B cell (primary cell): ENCODE measurements at regions not wholly inside any gene's neighbourhood (a gene's known extent, or its start where the extent isn't known, plus 50 kb on each side); places are given as distances from the start of the nearest gene placed in this dataset.

Experiments used
- ATAC-seq: fragments of 200-7000 bp; cut with Tn5 transposase; one replicate; pipeline ENCODE4 v1.10.0; 2021; ENCODE audit warnings: low read depth, mild to moderate bottlenecking, moderate number of reproducible peaks, moderate library complexity
- CTCF ChIA-PET: fragments of 350-600 bp; sonication (Branson Sonifier 250); formaldehyde crosslinking; loops from one replicate; lab custom pipeline; 2021; ENCODE audit warnings: antibody characterized with exemption, inconsistent platforms; lab: Charles Lee
- POLR2A ChIA-PET: fragments of 350-600 bp; sonication (Branson Sonifier 250); formaldehyde crosslinking; loops from one replicate; lab custom pipeline; 2021; ENCODE audit warnings: antibody characterized with exemption; lab: Charles Lee
- DNase-seq: peaks from one replicate; pipeline ENCODE4 v3.0.0; 2013
- H2AFZ ChIP-seq: 2 replicates; pipeline ENCODE4 v1.6.1; 2012; ENCODE audit warnings: mild to moderate bottlenecking, low read depth, low read length; ENCODE audit not compliant: insufficient read depth, poor library complexity, severe bottlenecking
- H3K27ac ChIP-seq, 2 donors: 1 replicate in 1 of 2; 2 replicates in 1 of 2; pipeline ENCODE4 v1.5.1; 2012 to 2013; ENCODE audit warnings: low read length in 2 of 2, mild to moderate bottlenecking in 2 of 2, moderate library complexity in 1 of 2
- H3K27me3 ChIP-seq, 4 experiments: fragments of 200-600 bp in 1 of 4; sonication (generic) in 1 of 4; replicated peaks in 1 of 4; 1 replicate in 2 of 4; 2 replicates in 2 of 4; pipeline versions ENCODE4 v1.6.1 to v1.7.0; 2013 to 2016; ENCODE audit warnings: low read length in 3 of 4, mild to moderate bottlenecking in 2 of 4, mixed read lengths in 1 of 4, moderate library complexity in 1 of 4; ENCODE audit not compliant: insufficient read depth in 4 of 4, control insufficient read depth in 3 of 4; ENCODE audit errors: control extremely low read depth in 1 of 4
- H3K36me3 ChIP-seq, 2 experiments: replicated peaks in 1 of 2; 1 replicate in 1 of 2; 2 replicates in 1 of 2; pipeline versions ENCODE4 v1.6.1 to v1.7.1; 2013; ENCODE audit warnings: low read length in 1 of 2; ENCODE audit not compliant: insufficient read depth in 2 of 2, control insufficient read depth in 1 of 2; ENCODE audit errors: control extremely low read depth in 1 of 2, extremely low read depth in 1 of 2
- H3K4me1 ChIP-seq, 2 donors: fragments of 200-600 bp in 1 of 2; sonication (generic) in 1 of 2; 1 replicate in 1 of 2; 2 replicates in 1 of 2; pipeline versions ENCODE4 v1.5.1 to v1.6.1; 2013 to 2017; ENCODE audit warnings: low read length in 2 of 2; ENCODE audit not compliant: control insufficient read depth in 2 of 2, insufficient read depth in 2 of 2
- H3K4me2 ChIP-seq: replicated peaks from 2 replicates; pipeline ENCODE3; 2012; ENCODE audit warnings: mild to moderate bottlenecking, low read depth, low read length; ENCODE audit not compliant: poor library complexity, severe bottlenecking
- H3K4me3 ChIP-seq, 5 experiments: fragments of 200-600 bp in 1 of 5; sonication (generic) in 1 of 5; 1 replicate in 3 of 5; 2 replicates in 2 of 5; pipeline versions ENCODE4 v1.5.1 to v1.7.0; 2011 to 2016; ENCODE audit warnings: low read length in 4 of 5, mild to moderate bottlenecking in 4 of 5, low read depth in 2 of 5, control low read depth in 1 of 5, moderate library complexity in 1 of 5; ENCODE audit not compliant: insufficient read depth in 1 of 5; ENCODE audit errors: control extremely low read depth in 1 of 5, extremely low read depth in 1 of 5
- H3K79me2 ChIP-seq: fragments of 200-600 bp; sonication (generic); one replicate; pipeline ENCODE4 v1.6.0; 2016; ENCODE audit warnings: low read length; ENCODE audit not compliant: control insufficient read depth, insufficient read depth
- H3K9ac ChIP-seq: fragments of 200-600 bp; sonication (generic); 2 replicates; pipeline ENCODE4 v1.6.1; 2017; ENCODE audit warnings: mild to moderate bottlenecking, low read length, moderate library complexity
- H3K9me3 ChIP-seq, 3 donors: one replicate each; pipeline versions ENCODE4 v1.6.1 to v1.7.1; 2013; ENCODE audit warnings: low read length in 2 of 3; ENCODE audit not compliant: control insufficient read depth in 2 of 3, insufficient read depth in 1 of 3; ENCODE audit errors: control extremely low read depth in 1 of 3
- H4K20me1 ChIP-seq: 2 replicates; pipeline ENCODE4 v1.6.0; 2012; ENCODE audit warnings: mild to moderate bottlenecking, low read length; ENCODE audit not compliant: insufficient read depth, control insufficient read depth, poor library complexity, severe bottlenecking
- H3K27ac Mint-ChIP-seq: one replicate; pipeline ENCODE4 v1.8.0; 2021; ENCODE audit warnings: mixed read lengths
- H3K27me3 Mint-ChIP-seq: one replicate; pipeline ENCODE4 v1.8.0; 2021; ENCODE audit warnings: mixed read lengths
- H3K4me1 Mint-ChIP-seq: one replicate; pipeline ENCODE4 v1.8.0; 2021; ENCODE audit warnings: mixed read lengths
- H3K4me3 Mint-ChIP-seq: one replicate; pipeline ENCODE4 v1.8.0; 2021; ENCODE audit warnings: mixed read lengths
- H3K9me3 Mint-ChIP-seq: one replicate; pipeline ENCODE4 v1.8.0; 2022; ENCODE audit warnings: mixed read lengths; ENCODE audit not compliant: insufficient read depth
- CTCF ChIP-seq: fragments of 200-600 bp; IDR thresholded peaks from one replicate; pipeline ENCODE4 v1.8.0; 2022; ENCODE audit warnings: antibody characterized with exemption, mild to moderate bottlenecking
- EZH2 ChIP-seq: IDR thresholded peaks from 2 replicates; pipeline ENCODE4 v1.6.1; 2012; ENCODE audit warnings: borderline replicate concordance, low read depth, mild to moderate bottlenecking, moderate library complexity, low read length; ENCODE audit not compliant: insufficient read depth, poor library complexity, severe bottlenecking
- WGBS: methylation state at CpG from one replicate; pipeline ENCODE4 v1.1.5; 2013; ENCODE audit warnings: missing lambda C conversion rate; ENCODE audit not compliant: insufficient coverage; 5-methylcytosine and 5-hydroxymethylcytosine counted together
- intact Hi-C: fragments of 100-400 bp; cut with micrococcal nuclease; formaldehyde crosslinking; loops from one replicate; pipeline ENCODE4 v1.10.0; 2022

- Histone ChIP-seq H3K36me3 (no peaks in the 10 kb centered on the region), H3K4me1 (no peaks in the 10 kb centered on the region), H3K4me2 (no peak overlapping the region), H3K27ac (no peak overlapping the region), H3K9ac (no peak overlapping the region), H3K9me3 (no peaks in the 10 kb centered on the region), H3K27me3 (no peaks in the 10 kb centered on the region), H4K20me1 (no peaks in the 10 kb centered on the region), H3K4me3 (no peak overlapping the region), H2AFZ (no peak overlapping the region), H3K79me2 (no peaks in the 10 kb centered on the region)
- no peak overlapping the region for H3K27ac Mint-ChIP-seq
- H3K4me3 Mint-ChIP-seq, result no peak overlapping the region
- CTCF ChIA-PET, result no interaction called here
- DNase-seq (no peak), ATAC-seq (no peak)
- H3K27me3 Mint-ChIP-seq, result peaks cover 4% of the 10 kb centered on the region
- no peaks in the 10 kb centered on the region for H3K4me1 Mint-ChIP-seq
- intact Hi-C loops, result no loop called here
- POLR2A ChIA-PET, result no interaction called here
- TF ChIP-seq EZH2, result no peak
- no peak for TF ChIP-seq CTCF
- WGBS, result 89% methylated on average over 1 of the region's 5 CpGs
- H3K9me3 Mint-ChIP-seq, result no peaks in the 10 kb centered on the region
These were observed 326.0 kb upstream of the RSPO3 start for GRCh38 chr6:126792340-126793085.

GRCh38 chr6:126795161-126795560 lies 323.3 kb upstream of the RSPO3 start:
- no peak for DNase-seq
- no peak for TF ChIP-seq EZH2
- no peak for TF ChIP-seq CTCF
- Histone ChIP-seq H3K9ac (no peak overlapping the region), H3K36me3 (no peaks in the 10 kb centered on the region), H3K9me3 (no peaks in the 10 kb centered on the region), H3K4me3 (no peak overlapping the region), H2AFZ (no peak overlapping the region), H3K79me2 (no peaks in the 10 kb centered on the region), H3K27me3 (no peaks in the 10 kb centered on the region), H3K27ac (no peak overlapping the region), H4K20me1 (no peaks in the 10 kb centered on the region), H3K4me2 (no peak overlapping the region), H3K4me1 (no peaks in the 10 kb centered on the region)
- intact Hi-C loops, result no loop called here
- Mint-ChIP-seq H3K4me1 (no peaks in the 10 kb centered on the region), H3K4me3 (no peak overlapping the region), H3K27me3 (peaks cover 4% of the 10 kb centered on the region), H3K27ac (no peak overlapping the region), H3K9me3 (no peaks in the 10 kb centered on the region)
- ChIA-PET POLR2A (no interaction called here), CTCF (no interaction called here)
- ATAC-seq, result no peak
